ENCODE measurements at regions not wholly inside any gene's neighbourhood (a gene's known extent, or its start where the extent isn't known, plus 50 kb on each side); places are given as distances from the start of the nearest gene placed in this dataset.

DNA sequence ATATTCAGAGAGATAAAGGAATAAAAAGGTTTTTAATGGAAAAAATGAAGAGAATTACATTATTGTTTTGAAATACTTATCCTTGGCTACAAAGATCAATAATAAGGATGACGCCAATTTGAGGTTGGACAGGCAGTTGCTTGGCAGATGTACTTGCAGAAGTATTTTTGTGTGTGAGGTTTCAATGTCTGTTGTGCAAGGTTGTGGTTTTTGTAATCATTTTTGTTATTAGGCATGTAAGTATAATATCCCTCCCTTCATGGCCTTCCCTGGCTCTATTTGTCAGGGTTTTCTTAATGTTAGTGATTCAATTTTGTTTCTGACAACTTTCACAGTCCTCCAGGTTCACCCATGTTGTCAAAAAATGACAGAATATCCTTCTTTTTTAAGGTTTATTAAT is 105.9 kb downstream of the OTOL1 start:
- RAD21 ChIA-PET (ENCODE audit: low non-redundant PET in 1 of 2, low total read pairs in 2 of 2, uncharacterized antibody in 2 of 2, unreplicated experiment in 2 of 2): no interaction called here
- H3K9me2 ChIP-seq (ENCODE audit: insufficient read depth): no peaks in the 10 kb centered on the region

More for the DNA sequence above, 105.9 kb downstream of the OTOL1 start:
- Histone ChIP-seq H4K20me1 (ENCODE audit: insufficient read depth) (no peaks in the 10 kb centered on the region), H3K79me2 (ENCODE audit: insufficient read depth, low read length) (no peaks in the 10 kb centered on the region), H3K36me3 (ENCODE audit: control insufficient read depth in 1 of 2, insufficient read depth in 2 of 2, low read length in 2 of 2) (no peaks in the 10 kb centered on the region), H3K27me3 (ENCODE audit: insufficient read depth, low read length) (no peaks in the 10 kb centered on the region), H3K4me3 (replicated peaks in 1 of 2; ENCODE audit: low read depth in 1 of 2, low read length in 2 of 2) (no peak overlapping the region), H3K4me2 (ENCODE audit: low read length) (no peak overlapping the region), H3K9me3 (ENCODE audit: control insufficient read depth in 1 of 2, insufficient read depth in 1 of 2, low read depth in 1 of 2, low read length in 2 of 2) (no peaks in the 10 kb centered on the region), H3K27ac (ENCODE audit: low read depth, low read length) (no peak overlapping the region), H2AFZ (ENCODE audit: low read depth, low read length, poor library complexity, severe bottlenecking) (no peak overlapping the region), H3K9ac (ENCODE audit: low read length) (no peak overlapping the region), H3K4me1 (ENCODE audit: control insufficient read depth in 1 of 2, insufficient read depth in 2 of 2, low read length in 2 of 2) (no peaks in the 10 kb centered on the region)
- ATAC-seq: no peak
- DNase-seq (ENCODE audit: low read depth, low spot score): no peak
- BruUV-seq (replicated peaks): no TSS peak
- ChIA-PET POLR2A (no interaction called here), CTCF (no interaction called here)
- TF ChIP-seq EZH2 (IDR thresholded peaks at IDR 0.05): no peak
- TF ChIP-seq, protein P1, sequence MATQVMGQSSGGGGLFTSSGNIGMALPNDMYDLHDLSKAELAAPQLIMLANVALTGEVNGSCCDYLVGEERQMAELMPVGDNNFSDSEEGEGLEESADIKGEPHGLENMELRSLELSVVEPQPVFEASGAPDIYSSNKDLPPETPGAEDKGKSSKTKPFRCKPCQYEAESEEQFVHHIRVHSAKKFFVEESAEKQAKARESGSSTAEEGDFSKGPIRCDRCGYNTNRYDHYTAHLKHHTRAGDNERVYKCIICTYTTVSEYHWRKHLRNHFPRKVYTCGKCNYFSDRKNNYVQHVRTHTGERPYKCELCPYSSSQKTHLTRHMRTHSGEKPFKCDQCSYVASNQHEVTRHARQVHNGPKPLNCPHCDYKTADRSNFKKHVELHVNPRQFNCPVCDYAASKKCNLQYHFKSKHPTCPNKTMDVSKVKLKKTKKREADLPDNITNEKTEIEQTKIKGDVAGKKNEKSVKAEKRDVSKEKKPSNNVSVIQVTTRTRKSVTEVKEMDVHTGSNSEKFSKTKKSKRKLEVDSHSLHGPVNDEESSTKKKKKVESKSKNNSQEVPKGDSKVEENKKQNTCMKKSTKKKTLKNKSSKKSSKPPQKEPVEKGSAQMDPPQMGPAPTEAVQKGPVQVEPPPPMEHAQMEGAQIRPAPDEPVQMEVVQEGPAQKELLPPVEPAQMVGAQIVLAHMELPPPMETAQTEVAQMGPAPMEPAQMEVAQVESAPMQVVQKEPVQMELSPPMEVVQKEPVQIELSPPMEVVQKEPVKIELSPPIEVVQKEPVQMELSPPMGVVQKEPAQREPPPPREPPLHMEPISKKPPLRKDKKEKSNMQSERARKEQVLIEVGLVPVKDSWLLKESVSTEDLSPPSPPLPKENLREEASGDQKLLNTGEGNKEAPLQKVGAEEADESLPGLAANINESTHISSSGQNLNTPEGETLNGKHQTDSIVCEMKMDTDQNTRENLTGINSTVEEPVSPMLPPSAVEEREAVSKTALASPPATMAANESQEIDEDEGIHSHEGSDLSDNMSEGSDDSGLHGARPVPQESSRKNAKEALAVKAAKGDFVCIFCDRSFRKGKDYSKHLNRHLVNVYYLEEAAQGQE (IDR thresholded peaks at IDR 0.05; ENCODE audit: low read depth): no peak
- TF ChIP-seq SIN3A (IDR thresholded peaks at IDR 0.05; ENCODE audit: low read depth): no peak
- TF ChIP-seq TCF7L2 (IDR thresholded peaks at IDR 0.05; ENCODE audit: borderline replicate concordance, extremely low read depth, insufficient read depth, insufficient read length): no peak
- no peak for TF ChIP-seq CBX3 (IDR thresholded peaks at IDR 0.05; ENCODE audit: low read depth)
- TF ChIP-seq SRF (IDR thresholded peaks at IDR 0.05; ENCODE audit: low read depth): no peak
- TF ChIP-seq CEBPB (IDR thresholded peaks at IDR 0.05; ENCODE audit: low read depth): no peak
- no peak for TF ChIP-seq ELF1 (IDR thresholded peaks at IDR 0.05; ENCODE audit: borderline replicate concordance, low read depth)
- TF ChIP-seq POLR2A (IDR thresholded peaks at IDR 0.05; ENCODE audit: borderline replicate concordance, extremely low read depth, insufficient read depth, insufficient read length): no peak
- TF ChIP-seq YY1 (IDR thresholded peaks at IDR 0.05; ENCODE audit: extremely low read depth, insufficient replicate concordance, low read depth, low read length): no peak
- TF ChIP-seq, protein P2, sequence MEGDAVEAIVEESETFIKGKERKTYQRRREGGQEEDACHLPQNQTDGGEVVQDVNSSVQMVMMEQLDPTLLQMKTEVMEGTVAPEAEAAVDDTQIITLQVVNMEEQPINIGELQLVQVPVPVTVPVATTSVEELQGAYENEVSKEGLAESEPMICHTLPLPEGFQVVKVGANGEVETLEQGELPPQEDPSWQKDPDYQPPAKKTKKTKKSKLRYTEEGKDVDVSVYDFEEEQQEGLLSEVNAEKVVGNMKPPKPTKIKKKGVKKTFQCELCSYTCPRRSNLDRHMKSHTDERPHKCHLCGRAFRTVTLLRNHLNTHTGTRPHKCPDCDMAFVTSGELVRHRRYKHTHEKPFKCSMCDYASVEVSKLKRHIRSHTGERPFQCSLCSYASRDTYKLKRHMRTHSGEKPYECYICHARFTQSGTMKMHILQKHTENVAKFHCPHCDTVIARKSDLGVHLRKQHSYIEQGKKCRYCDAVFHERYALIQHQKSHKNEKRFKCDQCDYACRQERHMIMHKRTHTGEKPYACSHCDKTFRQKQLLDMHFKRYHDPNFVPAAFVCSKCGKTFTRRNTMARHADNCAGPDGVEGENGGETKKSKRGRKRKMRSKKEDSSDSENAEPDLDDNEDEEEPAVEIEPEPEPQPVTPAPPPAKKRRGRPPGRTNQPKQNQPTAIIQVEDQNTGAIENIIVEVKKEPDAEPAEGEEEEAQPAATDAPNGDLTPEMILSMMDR (IDR thresholded peaks at IDR 0.05 in 2 of 3, conservative IDR thresholded peaks at IDR 0.05 in 1 of 3; ENCODE audit: borderline replicate concordance in 1 of 3, insufficient read depth in 1 of 3, low read depth in 2 of 3, low read length in 2 of 3): no peak
- TF ChIP-seq, protein P3, sequence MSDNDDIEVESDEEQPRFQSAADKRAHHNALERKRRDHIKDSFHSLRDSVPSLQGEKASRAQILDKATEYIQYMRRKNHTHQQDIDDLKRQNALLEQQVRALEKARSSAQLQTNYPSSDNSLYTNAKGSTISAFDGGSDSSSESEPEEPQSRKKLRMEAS (IDR thresholded peaks at IDR 0.05): no peak
- TF ChIP-seq ZNF274 (IDR thresholded peaks at IDR 0.05; ENCODE audit: low read depth, low read length): no peak
- no peak for TF ChIP-seq ZFX (IDR thresholded peaks at IDR 0.05)
- TF ChIP-seq POLR2AphosphoS5 (IDR thresholded peaks at IDR 0.05; ENCODE audit: low read depth, low read length): no peak
- no peak for TF ChIP-seq JUND (IDR thresholded peaks at IDR 0.05)
- TF ChIP-seq, protein P4, sequence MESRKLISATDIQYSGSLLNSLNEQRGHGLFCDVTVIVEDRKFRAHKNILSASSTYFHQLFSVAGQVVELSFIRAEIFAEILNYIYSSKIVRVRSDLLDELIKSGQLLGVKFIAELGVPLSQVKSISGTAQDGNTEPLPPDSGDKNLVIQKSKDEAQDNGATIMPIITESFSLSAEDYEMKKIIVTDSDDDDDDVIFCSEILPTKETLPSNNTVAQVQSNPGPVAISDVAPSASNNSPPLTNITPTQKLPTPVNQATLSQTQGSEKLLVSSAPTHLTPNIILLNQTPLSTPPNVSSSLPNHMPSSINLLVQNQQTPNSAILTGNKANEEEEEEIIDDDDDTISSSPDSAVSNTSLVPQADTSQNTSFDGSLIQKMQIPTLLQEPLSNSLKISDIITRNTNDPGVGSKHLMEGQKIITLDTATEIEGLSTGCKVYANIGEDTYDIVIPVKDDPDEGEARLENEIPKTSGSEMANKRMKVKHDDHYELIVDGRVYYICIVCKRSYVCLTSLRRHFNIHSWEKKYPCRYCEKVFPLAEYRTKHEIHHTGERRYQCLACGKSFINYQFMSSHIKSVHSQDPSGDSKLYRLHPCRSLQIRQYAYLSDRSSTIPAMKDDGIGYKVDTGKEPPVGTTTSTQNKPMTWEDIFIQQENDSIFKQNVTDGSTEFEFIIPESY (IDR thresholded peaks at IDR 0.05; ENCODE audit: extremely low read depth, insufficient replicate concordance, low read length): no peak
- TF ChIP-seq FOSL1 (IDR thresholded peaks at IDR 0.05; ENCODE audit: low read depth): no peak
- TF ChIP-seq, protein P5, sequence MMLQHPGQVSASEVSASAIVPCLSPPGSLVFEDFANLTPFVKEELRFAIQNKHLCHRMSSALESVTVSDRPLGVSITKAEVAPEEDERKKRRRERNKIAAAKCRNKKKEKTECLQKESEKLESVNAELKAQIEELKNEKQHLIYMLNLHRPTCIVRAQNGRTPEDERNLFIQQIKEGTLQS (IDR thresholded peaks at IDR 0.05): no peak
- intact Hi-C loops (cut with micrococcal nuclease): no loop called here

Measured in HCT116 (cell line).